ENCODE measurements at regions not wholly inside any gene's neighbourhood (a gene's known extent, or its start where the extent isn't known, plus 50 kb on each side); places are given as distances from the start of the nearest gene placed in this dataset.

GRCh38 chr5:4676934-4677333, 463.2 kb upstream of the ADAMTS16 start:
- Histone ChIP-seq H3K27ac (ENCODE audit: low read depth, low read length) (no peak overlapping the region), H3K36me3 (ENCODE audit: insufficient read depth, low read length) (no peaks in the 10 kb centered on the region), H3K9ac (ENCODE audit: low read length) (no peak overlapping the region), H3K4me3 (ENCODE audit: low read depth in 1 of 2, low read length in 2 of 2) (no peak overlapping the region), H3K4me1 (ENCODE audit: insufficient read depth, low read length) (no peaks in the 10 kb centered on the region), H3K9me3 (ENCODE audit: low read length) (no peaks in the 10 kb centered on the region), H3K27me3 (ENCODE audit: control insufficient read depth in 1 of 2, insufficient read depth in 2 of 2, low read length in 2 of 2) (no peaks in the 10 kb centered on the region)

- no peaks in the 10 kb centered on the region for H3K36me3 ChIP-seq (ENCODE audit: insufficient read depth, low read length)
- H3K9ac ChIP-seq (ENCODE audit: low read length), result no peak overlapping the region
- H3K4me1 ChIP-seq (ENCODE audit: insufficient read depth, low read length), result no peaks in the 10 kb centered on the region
- H3K4me3 ChIP-seq (ENCODE audit: low read depth in 1 of 2, low read length in 2 of 2), result no peak overlapping the region
- no peak overlapping the region for H3K27ac ChIP-seq (ENCODE audit: low read depth, low read length)
- no peaks in the 10 kb centered on the region for H3K27me3 ChIP-seq (ENCODE audit: control insufficient read depth in 1 of 2, insufficient read depth in 2 of 2, low read length in 2 of 2)
- H3K9me3 ChIP-seq (ENCODE audit: low read length), result no peaks in the 10 kb centered on the region
These were observed 455.2 kb upstream of the ADAMTS16 start for GRCh38 chr5:4684946-4685345.

- Histone ChIP-seq H3K27ac (ENCODE audit: low read depth, low read length) (no peak overlapping the region), H3K9me3 (ENCODE audit: low read length) (no peaks in the 10 kb centered on the region), H3K27me3 (ENCODE audit: control insufficient read depth in 1 of 2, insufficient read depth in 2 of 2, low read length in 2 of 2) (no peaks in the 10 kb centered on the region), H3K4me3 (ENCODE audit: low read depth in 1 of 2, low read length in 2 of 2) (no peak overlapping the region), H3K36me3 (ENCODE audit: insufficient read depth, low read length) (no peaks in the 10 kb centered on the region), H3K9ac (ENCODE audit: low read length) (no peak overlapping the region), H3K4me1 (ENCODE audit: insufficient read depth, low read length) (no peaks in the 10 kb centered on the region)
These were observed 441.5 kb upstream of the ADAMTS16 start for GRCh38 chr5:4698596-4698995.

- H3K4me1 ChIP-seq (ENCODE audit: insufficient read depth, low read length), result no peaks in the 10 kb centered on the region
- no peak overlapping the region for H3K4me3 ChIP-seq (ENCODE audit: low read depth in 1 of 2, low read length in 2 of 2)
- no peaks in the 10 kb centered on the region for H3K36me3 ChIP-seq (ENCODE audit: insufficient read depth, low read length)
- no peak overlapping the region for H3K27ac ChIP-seq (ENCODE audit: low read depth, low read length)
- no peaks in the 10 kb centered on the region for H3K27me3 ChIP-seq (ENCODE audit: control insufficient read depth in 1 of 2, insufficient read depth in 2 of 2, low read length in 2 of 2)
- H3K9me3 ChIP-seq (ENCODE audit: low read length), result no peaks in the 10 kb centered on the region
- H3K9ac ChIP-seq (ENCODE audit: low read length), result no peak overlapping the region
These were observed 440.5 kb upstream of the ADAMTS16 start for GRCh38 chr5:4699592-4699991.

GRCh38 chr5:4700069-4700468, 440.1 kb upstream of the ADAMTS16 start:
- H3K4me3 ChIP-seq (ENCODE audit: low read depth in 1 of 2, low read length in 2 of 2), result no peak overlapping the region
- no peaks in the 10 kb centered on the region for H3K27me3 ChIP-seq (ENCODE audit: control insufficient read depth in 1 of 2, insufficient read depth in 2 of 2, low read length in 2 of 2)
- H3K27ac ChIP-seq (ENCODE audit: low read depth, low read length), result no peak overlapping the region
- H3K36me3 ChIP-seq (ENCODE audit: insufficient read depth, low read length), result no peaks in the 10 kb centered on the region
- H3K9ac ChIP-seq (ENCODE audit: low read length), result no peak overlapping the region
- no peaks in the 10 kb centered on the region for H3K9me3 ChIP-seq (ENCODE audit: low read length)
- H3K4me1 ChIP-seq (ENCODE audit: insufficient read depth, low read length), result no peaks in the 10 kb centered on the region

GRCh38 chr5:4700871-4701270, 439.3 kb upstream of the ADAMTS16 start:
- Histone ChIP-seq H3K27me3 (ENCODE audit: control insufficient read depth in 1 of 2, insufficient read depth in 2 of 2, low read length in 2 of 2) (no peaks in the 10 kb centered on the region), H3K9me3 (ENCODE audit: low read length) (no peaks in the 10 kb centered on the region), H3K27ac (ENCODE audit: low read depth, low read length) (no peak overlapping the region), H3K4me3 (ENCODE audit: low read depth in 1 of 2, low read length in 2 of 2) (no peak overlapping the region), H3K4me1 (ENCODE audit: insufficient read depth, low read length) (no peaks in the 10 kb centered on the region), H3K9ac (ENCODE audit: low read length) (no peak overlapping the region), H3K36me3 (ENCODE audit: insufficient read depth, low read length) (no peaks in the 10 kb centered on the region)

GRCh38 chr5:4703931-4704458, 436.1 kb upstream of the ADAMTS16 start:
- H3K36me3 ChIP-seq (ENCODE audit: insufficient read depth, low read length), result no peaks in the 10 kb centered on the region
- no peaks in the 10 kb centered on the region for H3K9me3 ChIP-seq (ENCODE audit: low read length)
- no peak overlapping the region for H3K9ac ChIP-seq (ENCODE audit: low read length)
- H3K27me3 ChIP-seq (ENCODE audit: control insufficient read depth in 1 of 2, insufficient read depth in 2 of 2, low read length in 2 of 2), result no peaks in the 10 kb centered on the region
- H3K4me3 ChIP-seq (ENCODE audit: low read depth in 1 of 2, low read length in 2 of 2), result no peak overlapping the region
- H3K27ac ChIP-seq (ENCODE audit: low read depth, low read length), result no peak overlapping the region
- no peaks in the 10 kb centered on the region for H3K4me1 ChIP-seq (ENCODE audit: insufficient read depth, low read length)

GRCh38 chr5:4704951-4705350, 435.2 kb upstream of the ADAMTS16 start:
- no peak overlapping the region for H3K4me3 ChIP-seq (ENCODE audit: low read depth in 1 of 2, low read length in 2 of 2)
- no peaks in the 10 kb centered on the region for H3K4me1 ChIP-seq (ENCODE audit: insufficient read depth, low read length)
- H3K9ac ChIP-seq (ENCODE audit: low read length), result no peak overlapping the region
- H3K9me3 ChIP-seq (ENCODE audit: low read length), result no peaks in the 10 kb centered on the region
- no peaks in the 10 kb centered on the region for H3K36me3 ChIP-seq (ENCODE audit: insufficient read depth, low read length)
- no peak overlapping the region for H3K27ac ChIP-seq (ENCODE audit: low read depth, low read length)
- H3K27me3 ChIP-seq (ENCODE audit: control insufficient read depth in 1 of 2, insufficient read depth in 2 of 2, low read length in 2 of 2), result no peaks in the 10 kb centered on the region

GRCh38 chr5:4716781-4717180, 423.3 kb upstream of the ADAMTS16 start:
- H3K9me3 ChIP-seq (ENCODE audit: low read length), result no peaks in the 10 kb centered on the region
- H3K36me3 ChIP-seq (ENCODE audit: insufficient read depth, low read length), result no peaks in the 10 kb centered on the region
- H3K4me1 ChIP-seq (ENCODE audit: insufficient read depth, low read length), result no peaks in the 10 kb centered on the region
- no peaks in the 10 kb centered on the region for H3K27me3 ChIP-seq (ENCODE audit: control insufficient read depth in 1 of 2, insufficient read depth in 2 of 2, low read length in 2 of 2)
- no peak overlapping the region for H3K27ac ChIP-seq (ENCODE audit: low read depth, low read length)
- H3K4me3 ChIP-seq (ENCODE audit: low read depth in 1 of 2, low read length in 2 of 2), result no peak overlapping the region
- no peak overlapping the region for H3K9ac ChIP-seq (ENCODE audit: low read length)

GRCh38 chr5:4717446-4717845, 422.7 kb upstream of the ADAMTS16 start:
- H3K27me3 ChIP-seq (ENCODE audit: control insufficient read depth in 1 of 2, insufficient read depth in 2 of 2, low read length in 2 of 2), result no peaks in the 10 kb centered on the region
- no peak overlapping the region for H3K9ac ChIP-seq (ENCODE audit: low read length)
- H3K27ac ChIP-seq (ENCODE audit: low read depth, low read length), result no peak overlapping the region
- no peak overlapping the region for H3K4me3 ChIP-seq (ENCODE audit: low read depth in 1 of 2, low read length in 2 of 2)
- H3K9me3 ChIP-seq (ENCODE audit: low read length), result no peaks in the 10 kb centered on the region
- no peaks in the 10 kb centered on the region for H3K4me1 ChIP-seq (ENCODE audit: insufficient read depth, low read length)
- no peaks in the 10 kb centered on the region for H3K36me3 ChIP-seq (ENCODE audit: insufficient read depth, low read length)

- Histone ChIP-seq H3K4me1 (ENCODE audit: insufficient read depth, low read length) (no peaks in the 10 kb centered on the region), H3K27me3 (ENCODE audit: control insufficient read depth in 1 of 2, insufficient read depth in 2 of 2, low read length in 2 of 2) (no peaks in the 10 kb centered on the region), H3K4me3 (ENCODE audit: low read depth in 1 of 2, low read length in 2 of 2) (no peak overlapping the region), H3K9ac (ENCODE audit: low read length) (no peak overlapping the region), H3K36me3 (ENCODE audit: insufficient read depth, low read length) (no peaks in the 10 kb centered on the region), H3K27ac (ENCODE audit: low read depth, low read length) (no peak overlapping the region), H3K9me3 (ENCODE audit: low read length) (no peaks in the 10 kb centered on the region)
These were observed 419.3 kb upstream of the ADAMTS16 start for GRCh38 chr5:4720831-4721230.

- no peak overlapping the region for H3K27ac ChIP-seq (ENCODE audit: low read depth, low read length)
- H3K9ac ChIP-seq (ENCODE audit: low read length), result no peak overlapping the region
- H3K36me3 ChIP-seq (ENCODE audit: insufficient read depth, low read length), result no peaks in the 10 kb centered on the region
- H3K4me1 ChIP-seq (ENCODE audit: insufficient read depth, low read length), result no peaks in the 10 kb centered on the region
- H3K9me3 ChIP-seq (ENCODE audit: low read length), result no peaks in the 10 kb centered on the region
- no peak overlapping the region for H3K4me3 ChIP-seq (ENCODE audit: low read depth in 1 of 2, low read length in 2 of 2)
- no peaks in the 10 kb centered on the region for H3K27me3 ChIP-seq (ENCODE audit: control insufficient read depth in 1 of 2, insufficient read depth in 2 of 2, low read length in 2 of 2)
These were observed 417.2 kb upstream of the ADAMTS16 start for GRCh38 chr5:4722886-4723285.

All from muscle layer of colon (tissue), 2 donors.